HG03354 (cell line): ENCODE measurements at regions not wholly inside any gene's neighbourhood (a gene's known extent, or its start where the extent isn't known, plus 50 kb on each side); places are given as distances from the start of the nearest gene placed in this dataset.

Source experiments
- ATAC-seq: cut with Tn5 transposase; IDR thresholded peaks from one replicate; pipeline ENCODE4 v1.9.1; 2021; ENCODE audit warnings: mild to moderate bottlenecking; ENCODE audit not compliant: unreplicated experiment, poor library complexity, severe bottlenecking

DNA sequence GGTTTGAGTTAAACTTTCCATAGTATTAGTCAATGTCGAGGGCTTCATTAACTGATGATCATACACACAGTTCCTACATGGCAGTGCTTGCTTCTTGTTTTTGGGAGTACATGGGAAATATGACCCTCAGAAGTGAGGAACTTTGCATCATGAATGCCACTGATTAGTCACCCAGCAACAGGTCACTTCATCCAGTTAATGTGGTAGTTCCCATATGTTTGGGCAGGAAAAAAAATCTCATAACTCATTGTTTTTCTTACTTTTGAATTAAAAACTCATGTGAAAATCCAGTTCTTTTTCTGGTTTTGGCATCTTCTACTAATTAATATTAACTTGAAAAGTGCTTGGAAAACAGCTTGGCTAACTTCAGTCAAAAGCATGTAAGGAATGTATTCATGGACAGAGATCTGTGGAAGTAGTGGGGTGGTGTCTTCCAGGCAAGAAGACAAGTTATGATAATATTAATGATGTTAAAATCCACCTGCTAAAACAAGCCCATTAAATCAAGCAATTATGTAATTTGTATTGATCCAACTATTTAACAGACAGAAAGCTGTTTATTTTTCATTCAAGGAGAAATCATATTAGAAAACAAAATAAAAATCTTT, 309.1 kb upstream of the NAV3 start:
- no peak for ATAC-seq

DNA sequence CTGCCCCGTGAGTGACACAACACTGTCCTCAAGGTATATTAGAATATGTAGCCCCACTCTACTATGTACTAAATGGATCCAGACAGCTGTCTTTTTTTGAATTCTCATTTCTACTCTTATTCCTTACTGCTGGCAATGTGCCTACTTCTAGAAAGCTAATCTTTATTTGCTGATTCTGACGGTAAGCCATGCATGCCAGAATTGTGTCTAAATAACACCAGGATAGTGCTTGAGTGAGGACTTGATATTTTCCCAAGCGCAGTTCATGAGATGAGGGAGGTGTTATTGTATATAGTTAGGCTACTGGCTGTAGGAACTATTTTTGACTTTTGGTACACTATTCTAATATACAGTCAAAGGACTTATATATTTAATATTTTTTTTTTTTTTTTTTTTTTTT, 316.2 kb upstream of the NAV3 start:
- no peak for ATAC-seq

DNA sequence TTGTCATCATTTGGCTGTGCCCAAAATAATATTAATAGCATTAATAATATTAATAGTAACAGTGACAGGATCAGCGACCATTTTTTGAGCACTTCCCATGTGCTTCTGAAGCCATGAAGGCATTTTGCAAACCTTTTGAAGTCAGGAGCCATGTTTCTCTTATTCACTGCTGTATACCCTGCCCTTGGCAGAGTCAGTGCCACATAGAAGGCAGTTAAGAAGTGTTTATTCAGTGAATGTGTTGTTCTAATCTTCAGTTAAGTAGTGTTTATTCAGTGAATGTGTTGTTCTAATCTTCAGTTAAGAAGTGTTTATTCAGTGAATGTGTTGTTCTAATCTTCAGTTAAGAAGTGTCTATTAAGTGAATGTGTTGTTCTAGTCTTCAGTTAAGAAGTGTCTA, 319.7 kb upstream of the NAV3 start:
- ATAC-seq, result no peak

DNA sequence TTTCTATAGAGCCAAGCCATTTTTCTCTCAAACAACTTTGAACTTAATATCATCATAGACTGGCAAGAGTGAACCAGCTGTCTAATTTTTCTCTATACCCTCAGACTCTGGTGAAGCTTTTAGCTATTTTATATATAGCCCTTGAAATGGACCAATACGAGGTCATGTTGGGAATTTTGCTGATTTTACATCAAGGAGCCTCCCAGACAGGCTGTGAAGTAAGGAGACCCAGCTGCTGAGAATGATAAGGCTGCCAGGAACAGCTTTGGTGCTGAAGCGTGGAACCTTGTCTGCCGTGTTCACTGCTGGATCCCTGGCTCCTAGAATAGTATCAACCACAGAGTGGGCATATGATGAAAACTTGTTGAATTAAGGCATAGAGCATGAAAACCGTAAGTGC, 326.2 kb upstream of the NAV3 start:
- no peak for ATAC-seq

DNA sequence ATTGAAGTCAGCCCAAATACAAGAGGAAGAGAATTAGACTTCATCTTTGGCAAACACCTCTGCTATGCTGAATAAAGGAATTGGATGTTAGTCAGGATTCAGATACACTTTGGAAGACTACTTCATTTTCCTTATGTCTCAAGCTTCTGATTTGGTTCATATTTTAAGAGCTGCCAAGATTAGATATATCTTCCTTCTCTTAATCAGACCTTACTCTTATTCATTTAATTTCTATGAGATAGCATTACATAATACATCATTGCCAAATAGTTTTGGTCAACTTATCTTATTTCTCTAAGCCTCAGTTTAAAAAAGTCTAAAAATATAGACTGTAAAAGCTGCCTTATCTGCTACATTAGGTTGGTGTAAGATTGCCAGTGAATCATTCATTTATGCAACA, 330.6 kb upstream of the NAV3 start:
- no peak for ATAC-seq

DNA sequence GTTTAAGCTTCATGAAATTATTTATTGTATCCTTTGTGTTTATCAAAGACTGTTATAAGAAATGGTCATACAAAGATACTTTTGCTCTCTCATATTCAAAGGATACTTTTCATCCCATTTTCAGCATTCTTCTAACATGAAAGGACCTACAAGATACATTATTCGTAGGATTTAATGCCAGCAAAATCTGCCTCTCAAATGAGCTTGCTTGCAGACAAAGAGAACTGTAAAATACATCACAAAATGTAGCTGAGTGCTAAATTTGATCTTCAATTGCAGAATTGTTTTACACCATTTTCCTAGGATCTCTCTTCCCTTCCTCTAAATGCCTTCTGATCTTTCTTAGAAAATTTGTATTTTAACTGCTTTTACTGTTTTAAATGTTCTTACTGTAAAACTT, 333.0 kb upstream of the NAV3 start:
- ATAC-seq, result no peak

DNA sequence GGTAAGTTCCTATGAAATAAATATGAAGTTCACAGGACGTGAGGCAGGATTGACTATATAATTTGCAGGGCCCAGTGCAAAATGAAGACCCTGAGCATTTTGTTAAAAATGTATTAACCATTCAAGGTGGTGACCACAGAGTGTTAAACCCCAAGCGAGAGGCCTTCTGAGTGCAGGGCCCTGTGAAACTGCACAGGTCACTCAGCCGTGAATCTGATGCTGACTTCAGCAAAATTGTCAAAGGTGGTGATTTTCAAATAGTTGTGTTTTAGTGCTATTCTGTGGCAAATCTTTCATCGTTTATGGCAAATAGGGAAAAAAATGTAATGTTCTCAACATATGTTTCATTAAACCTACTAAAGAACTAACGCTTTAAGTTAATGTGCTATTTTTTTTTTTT, 334.0 kb upstream of the NAV3 start:
- no peak for ATAC-seq

DNA sequence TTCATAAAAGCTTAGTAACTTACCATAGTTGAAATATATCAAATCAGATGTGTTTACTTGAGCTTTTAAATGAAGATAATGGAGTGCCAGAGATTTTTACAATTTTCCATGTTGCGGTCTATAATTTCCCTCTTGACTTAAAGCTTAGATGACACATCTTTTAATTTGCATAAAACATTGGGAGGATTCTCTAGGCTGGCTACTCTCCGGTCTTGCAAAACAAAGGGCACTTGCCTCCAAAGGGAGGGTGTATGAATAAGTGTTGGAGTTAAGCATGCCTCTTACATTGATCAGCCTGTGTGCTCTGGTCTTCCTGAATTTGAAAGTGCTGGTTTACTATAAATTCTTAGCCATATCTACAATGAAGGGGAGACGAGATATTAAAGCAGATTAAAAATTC, 336.4 kb upstream of the NAV3 start:
- ATAC-seq, result no peak

DNA sequence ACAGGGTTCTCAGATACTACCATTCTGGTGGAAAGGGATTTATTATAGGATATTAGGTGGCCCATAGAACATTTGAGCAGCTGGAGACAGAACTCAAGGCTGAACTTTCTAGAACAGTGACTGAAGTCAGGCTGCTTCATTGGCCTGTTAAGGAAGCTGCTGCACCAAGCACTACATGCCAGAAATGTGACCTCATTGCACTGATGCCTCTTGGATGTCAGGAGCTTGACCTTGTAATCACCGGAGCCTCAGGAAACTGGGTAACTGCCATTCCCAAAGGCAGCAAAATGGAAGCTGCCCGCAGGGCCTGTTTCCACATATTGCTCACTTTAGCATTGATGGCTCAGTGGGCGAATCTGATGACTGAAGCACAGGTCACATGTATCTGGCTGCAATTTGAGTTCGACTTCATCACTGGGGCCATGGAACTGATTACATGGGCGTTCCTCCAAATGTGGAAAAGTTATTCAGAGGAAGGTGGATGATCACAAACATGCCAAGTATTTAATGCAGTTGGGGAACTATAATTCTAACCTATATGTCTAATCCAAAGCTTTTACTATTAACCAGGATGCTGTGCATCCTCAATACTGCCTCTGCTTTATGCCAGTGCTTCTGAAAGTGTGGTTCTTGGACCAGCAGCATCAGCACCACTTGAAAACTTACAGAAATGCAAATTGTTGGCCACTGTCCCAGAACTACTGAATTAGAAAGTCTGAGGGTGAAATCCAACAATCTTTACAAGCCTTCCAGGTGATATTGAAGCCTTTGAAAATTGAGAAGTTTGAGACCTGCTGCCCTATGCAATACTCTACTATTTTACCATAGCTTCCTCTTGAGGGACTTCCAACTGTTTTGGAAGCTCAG, 337.2 kb upstream of the NAV3 start:
- ATAC-seq, result no peak

DNA sequence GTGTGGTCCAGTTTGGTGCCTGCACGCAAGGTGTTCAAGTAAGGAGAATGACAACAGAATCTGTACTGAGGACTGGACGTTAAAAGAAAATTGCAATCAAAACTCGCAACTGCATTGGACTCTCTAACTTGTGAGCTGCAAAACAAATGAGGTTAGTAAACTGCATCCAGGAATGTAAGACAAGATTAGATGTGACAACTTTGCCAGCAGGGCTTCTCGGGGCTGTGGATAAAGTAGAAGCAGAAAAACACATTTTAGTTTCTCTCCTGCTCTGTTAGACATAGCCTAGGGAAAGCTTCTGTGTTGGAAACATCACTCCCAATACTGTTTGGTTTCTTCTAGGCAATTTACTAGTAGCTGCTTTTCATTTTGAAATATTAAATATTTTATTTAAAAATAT, 338.2 kb upstream of the NAV3 start:
- ATAC-seq, result no peak

DNA sequence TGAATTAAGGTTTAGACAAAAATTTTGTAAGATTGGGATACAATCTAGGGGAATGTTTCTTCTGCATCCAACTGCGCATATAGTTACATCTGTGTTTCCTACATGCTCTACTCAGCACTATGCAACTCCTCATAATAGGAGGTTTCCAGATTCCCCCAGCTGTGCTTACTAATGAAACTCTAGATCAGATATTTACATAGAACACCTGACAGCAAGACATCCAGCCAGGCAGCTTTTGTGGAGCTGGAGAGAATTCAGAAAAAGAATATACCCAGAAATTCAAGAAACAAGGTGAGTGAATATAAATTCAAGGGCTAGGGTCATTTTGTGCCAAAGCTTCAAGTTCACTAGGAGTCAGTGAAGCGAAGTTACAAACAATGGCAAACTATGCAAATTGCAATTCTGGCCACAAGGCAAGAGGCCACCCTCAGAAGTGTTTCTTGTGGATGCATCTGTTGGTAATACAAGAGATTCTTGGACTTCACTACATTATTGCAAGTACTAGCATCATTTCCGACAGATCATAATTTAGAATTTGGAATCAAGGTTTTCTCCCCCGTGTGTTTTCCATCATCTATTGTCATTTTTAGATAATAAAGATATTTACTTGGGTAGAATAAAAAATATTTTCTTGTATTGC, 341.2 kb upstream of the NAV3 start:
- ATAC-seq, result no peak

DNA sequence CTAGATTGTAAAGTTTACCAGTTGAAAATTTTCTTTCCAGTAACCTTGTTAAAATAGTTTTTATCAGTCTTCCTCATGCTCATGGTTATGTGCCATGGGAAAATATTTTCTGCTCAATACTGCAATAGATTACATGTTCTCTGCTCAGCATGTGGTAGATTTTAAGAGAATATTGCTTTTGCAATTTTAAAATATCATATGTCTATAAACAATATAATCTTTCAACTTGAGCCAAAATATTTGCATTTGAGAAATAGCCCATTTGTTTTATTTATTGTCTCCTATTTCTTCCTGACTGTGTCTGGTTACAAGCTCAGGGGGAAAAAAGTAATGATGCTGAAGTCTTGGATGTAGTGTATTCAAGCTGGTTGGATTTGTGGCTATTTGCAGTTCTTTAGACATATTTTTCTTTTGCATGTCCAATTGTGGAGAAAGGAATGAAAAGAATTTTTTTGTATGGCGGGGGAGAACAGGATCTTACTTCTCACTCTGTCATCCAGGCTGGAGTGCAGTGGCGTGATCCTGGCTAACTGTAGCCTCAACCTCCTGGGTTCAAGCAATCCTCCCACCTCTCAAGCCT, 342.6 kb upstream of the NAV3 start:
- no peak for ATAC-seq

DNA sequence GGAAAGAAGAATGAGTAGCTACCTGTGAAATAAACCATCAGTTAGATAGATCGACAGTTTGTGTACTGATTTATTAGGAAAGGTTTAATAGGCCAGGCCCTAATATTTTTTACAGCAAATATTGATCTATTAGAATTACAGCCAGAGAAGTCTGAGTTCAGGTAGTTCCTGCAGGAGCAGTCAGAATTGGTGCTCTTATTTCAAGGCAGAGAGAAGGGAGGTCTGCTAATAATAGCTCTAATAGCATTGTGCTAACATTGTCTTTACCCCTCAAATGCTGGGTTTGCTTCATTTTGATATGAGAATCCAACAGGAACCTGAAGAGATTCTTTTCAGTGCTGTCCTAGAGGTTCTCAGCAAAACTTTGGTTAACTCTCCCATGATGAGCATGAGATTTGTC, 343.8 kb upstream of the NAV3 start:
- ATAC-seq, result no peak

DNA sequence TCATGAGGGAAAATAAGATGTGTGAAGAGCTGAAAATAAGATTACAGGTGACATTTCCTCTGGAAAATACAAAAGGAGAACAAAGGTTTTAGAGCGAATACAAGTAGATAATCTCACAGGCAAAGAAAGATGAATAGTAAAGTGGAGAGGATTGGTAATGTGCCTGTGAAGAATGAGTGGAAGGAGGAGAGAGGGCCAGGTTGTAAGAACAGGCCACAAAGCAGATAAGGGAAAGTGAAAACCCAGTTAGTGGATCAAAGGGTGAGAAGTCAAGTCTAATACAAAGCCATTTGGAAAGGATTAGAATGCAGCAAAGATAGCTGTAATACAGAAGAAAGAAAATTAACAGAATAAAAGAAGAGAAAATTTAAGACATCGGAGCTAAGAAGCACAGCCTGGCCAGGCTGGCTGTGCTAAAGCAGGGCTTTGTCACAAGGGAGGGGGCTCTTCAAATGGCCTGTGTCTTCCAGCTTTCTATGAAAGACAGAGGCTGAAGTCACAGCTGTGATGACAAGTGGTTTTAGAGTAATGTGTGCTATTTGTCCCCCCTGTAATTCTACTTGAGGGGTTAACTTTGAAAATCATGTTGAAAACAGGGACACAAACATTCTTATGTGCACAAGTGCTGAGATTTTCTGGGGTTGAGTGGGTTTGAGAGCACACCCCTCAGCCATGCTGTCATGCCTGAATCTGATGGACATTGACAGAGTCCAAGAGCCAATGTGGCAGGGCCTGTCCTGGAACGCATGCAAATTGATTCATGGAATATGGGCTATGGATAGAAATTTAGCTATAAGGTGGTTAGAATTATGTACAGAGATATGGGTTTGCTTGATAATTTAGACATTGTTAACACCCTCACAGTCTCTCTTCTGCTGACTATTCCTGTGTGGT, 344.5 kb upstream of the NAV3 start:
- no peak for ATAC-seq

DNA sequence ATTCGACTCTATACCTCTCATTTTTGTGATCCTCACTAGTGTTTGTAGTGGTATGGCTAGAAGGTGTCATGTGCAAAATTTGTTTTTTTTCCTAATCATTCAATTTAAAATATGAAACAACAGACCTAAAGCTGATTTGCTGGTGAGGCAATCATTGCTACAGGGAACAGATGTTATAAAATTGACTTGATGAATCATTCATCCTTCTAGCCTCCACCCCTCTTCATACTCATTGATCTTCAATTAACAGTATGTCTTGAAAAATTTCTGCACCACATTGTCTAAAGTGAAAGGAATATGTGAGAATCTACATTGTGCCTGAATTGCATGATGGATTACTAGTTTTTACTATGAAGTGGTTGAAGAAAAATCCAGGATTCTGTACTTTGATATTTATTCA, 349.0 kb upstream of the NAV3 start:
- ATAC-seq, result no peak

DNA sequence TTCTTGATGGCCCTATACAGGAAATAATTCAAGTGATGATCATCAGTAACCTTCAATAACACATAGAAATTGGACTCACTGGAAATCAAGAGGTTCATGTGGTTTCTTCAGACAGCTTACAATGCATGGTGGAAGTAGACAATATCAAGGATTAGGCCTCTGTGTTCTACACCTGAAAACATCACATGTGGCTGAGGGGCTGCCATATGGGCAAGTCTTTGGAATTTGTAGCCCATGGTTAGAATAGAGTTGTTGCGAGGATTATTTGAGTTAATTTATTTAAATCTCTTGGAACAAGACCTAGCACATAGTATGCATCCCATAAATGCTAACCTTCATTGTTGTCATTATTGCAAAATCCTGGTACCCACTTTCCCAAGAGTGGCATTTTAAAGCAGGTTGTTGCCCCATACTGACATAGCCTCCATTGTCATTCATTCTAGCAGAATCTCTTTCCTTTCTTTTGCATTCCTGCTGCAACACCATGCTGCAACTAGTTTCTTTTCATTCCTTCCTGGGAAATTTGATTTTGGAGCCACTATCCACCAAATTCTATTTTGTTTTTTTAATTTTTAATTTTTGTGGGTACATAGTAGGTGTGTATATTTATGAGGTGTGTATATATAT, 352.7 kb upstream of the NAV3 start:
- no peak for ATAC-seq

DNA sequence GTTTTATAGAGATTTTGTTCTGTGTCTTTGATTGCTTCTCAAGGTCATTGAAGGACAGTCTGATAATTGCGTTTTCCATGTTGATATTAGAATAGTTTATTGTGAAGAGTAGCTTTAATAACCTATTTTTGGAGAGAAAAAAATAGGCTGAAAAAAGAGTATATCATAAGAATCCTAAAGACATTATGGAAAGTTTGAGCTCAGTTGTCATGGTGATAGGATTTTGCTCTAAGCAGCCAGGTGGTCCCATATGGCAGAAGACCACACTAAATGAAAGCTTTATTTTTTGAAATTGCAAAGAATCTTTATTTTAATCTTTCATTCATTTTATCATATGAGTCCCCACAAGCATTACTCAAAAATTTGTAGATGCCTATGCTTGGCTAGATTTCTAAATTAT, 358.9 kb upstream of the NAV3 start:
- ATAC-seq, result no peak

DNA sequence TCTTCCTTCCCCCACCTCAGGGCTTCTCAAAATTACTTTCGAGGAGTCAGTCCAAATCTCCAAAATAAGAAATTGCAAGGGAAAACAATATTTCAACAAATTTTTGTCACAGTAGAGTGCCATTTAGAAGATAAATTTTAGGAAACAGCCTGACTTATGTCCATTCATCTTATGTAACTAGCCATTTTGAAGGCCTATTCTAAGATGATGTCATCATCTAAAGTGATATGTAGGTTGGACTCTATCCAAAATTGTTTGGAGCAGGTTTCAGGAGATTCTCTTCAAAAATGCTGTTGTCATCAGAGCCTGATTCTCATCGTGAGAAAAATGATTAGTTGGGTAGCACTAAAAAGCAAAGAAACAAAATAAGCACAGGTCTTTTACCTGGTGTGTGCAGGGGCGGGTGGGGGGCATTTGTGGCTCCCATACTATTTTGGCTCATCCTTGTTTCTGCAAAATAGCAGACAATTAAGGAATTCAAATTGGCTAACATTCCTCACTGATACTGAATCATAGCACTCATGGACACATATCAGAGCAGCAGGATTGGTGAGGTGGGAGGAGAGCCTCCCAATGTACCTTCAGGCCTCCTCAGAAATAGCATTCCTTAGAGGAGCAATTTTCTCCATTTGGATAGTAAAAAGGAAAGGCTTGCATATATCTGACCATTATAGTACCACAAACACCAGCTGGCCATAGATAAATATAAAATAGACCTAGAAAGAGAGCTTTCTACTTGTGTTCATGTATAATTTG, 360.9 kb upstream of the NAV3 start:
- no peak for ATAC-seq

DNA sequence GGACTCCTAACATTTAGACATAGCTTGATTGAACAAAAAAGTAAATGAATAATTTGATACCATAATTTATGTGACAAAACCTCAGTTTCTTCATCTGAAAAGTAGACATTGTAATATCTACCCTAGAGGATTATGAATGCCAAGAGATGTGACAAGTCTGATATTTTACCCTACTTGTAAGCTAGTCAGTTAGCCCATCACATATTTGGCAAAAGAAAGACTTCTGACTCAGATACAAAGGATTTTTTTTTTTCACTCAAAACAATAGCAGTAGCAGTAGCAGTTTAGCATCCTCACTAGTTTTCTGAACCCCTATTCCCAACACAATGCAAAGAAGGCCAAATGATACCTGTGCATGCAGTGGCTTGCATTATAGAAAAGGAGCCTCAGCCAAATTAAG, 377.3 kb upstream of the E2F7 start:
- ATAC-seq, result no peak
